ENCODE measurements at regions not wholly inside any gene's neighbourhood (a gene's known extent, or its start where the extent isn't known, plus 50 kb on each side); places are given as distances from the start of the nearest gene placed in this dataset.
A peak's percentile ranks its signal among the peaks of the same experiment; 100 is the strongest.
"Not testable (repeated sequence)": the region's sequence is repeated elsewhere in the genome, so short reads cannot be mapped to it uniquely, and the experiment has no call there.

- no peak for DNase-seq
Observed at GRCh38 chr7:142566271-142566670, 183.0 kb upstream of the PRSS1 start.

GRCh38 chr7:142564125-142564524, 185.1 kb upstream of the PRSS1 start:
- DNase-seq: not testable (repeated sequence)

GRCh38 chr7:142563470-142563869, 185.8 kb upstream of the PRSS1 start:
- DNase-seq: no peak

GRCh38 chr7:142562688-142563087, 186.6 kb upstream of the PRSS1 start:
- DNase-seq: no peak

GRCh38 chr7:142561396-142561795, 187.9 kb upstream of the PRSS1 start:
- DNase-seq: not testable (repeated sequence)

- DNase-seq: not testable (repeated sequence)
Observed at GRCh38 chr7:142560770-142561169, 188.5 kb upstream of the PRSS1 start.

- no peak for DNase-seq
Observed at GRCh38 chr7:142560166-142560565, 189.1 kb upstream of the PRSS1 start.

GRCh38 chr7:142557971-142558582, 191.2 kb upstream of the PRSS1 start:
- no peak for DNase-seq

- DNase-seq: no peak
Observed at GRCh38 chr7:142556740-142557139, 192.5 kb upstream of the PRSS1 start.

GRCh38 chr7:142554560-142555532, 194.4 kb upstream of the PRSS1 start:
- DNase-seq: no peak

- DNase-seq: no peak
Observed at GRCh38 chr7:142553216-142553615, 196.1 kb upstream of the PRSS1 start.

- DNase-seq: no peak
Observed at GRCh38 chr7:142548978-142549377, 200.3 kb upstream of the PRSS1 start.

- DNase-seq: no peak
Observed at GRCh38 chr7:142546452-142546851, 202.8 kb upstream of the PRSS1 start.

- DNase-seq: no peak
Observed at GRCh38 chr7:142542942-142543341, 206.3 kb upstream of the PRSS1 start.

GRCh38 chr7:142542105-142542504, 207.2 kb upstream of the PRSS1 start:
- no peak for DNase-seq

GRCh38 chr7:142540371-142540770, 208.9 kb upstream of the PRSS1 start:
- no peak for DNase-seq

- no peak for DNase-seq
Observed at GRCh38 chr7:142539901-142540300, 209.4 kb upstream of the PRSS1 start.

- DNase-seq: no peak
Observed at GRCh38 chr7:142537760-142538159, 211.5 kb upstream of the PRSS1 start.

- DNase-seq: peak in 1 of 2 donors; percentile 27
Observed at GRCh38 chr7:142535123-142535779, 214.0 kb upstream of the PRSS1 start.

GRCh38 chr7:142534726-142535122, 214.5 kb upstream of the PRSS1 start:
- DNase-seq: no peak

- DNase-seq: no peak
Observed at GRCh38 chr7:142533920-142534319, 215.4 kb upstream of the PRSS1 start.

- no peak for DNase-seq
Observed at GRCh38 chr7:142529591-142529990, 219.7 kb upstream of the PRSS1 start.

- no peak for DNase-seq
Observed at GRCh38 chr7:142528608-142529408, 220.5 kb upstream of the PRSS1 start.

Data from hippocampal formation (tissue), 2 donors.